Head of caudate nucleus (tissue), 42 donors: ENCODE measurements at regions not wholly inside any gene's neighbourhood (a gene's known extent, or its start where the extent isn't known, plus 50 kb on each side); places are given as distances from the start of the nearest gene placed in this dataset.
"Not testable (repeated sequence)": the region's sequence is repeated elsewhere in the genome, so short reads cannot be mapped to it uniquely, and the experiment has no call there.

Experiments used
- DNase-seq, 42 donors: peaks; one replicate each; pipeline versions ENCODE4 v3.0.0 to v3.0.0-alpha.2; 2020 to 2021; ENCODE audit warnings: mixed read lengths in 7 of 42
- intact Hi-C: fragments of 100-400 bp; cut with DNase I; formaldehyde crosslinking; loops from one replicate; pipeline ENCODE4 v1.15.0; 2022

GRCh38 chr7:124647630-124648306, 117.8 kb downstream of the GPR37 start:
- intact Hi-C loops: loop anchor here (10.0 kb wide), 1 partner anchor 117 kb away; the partner anchor contains the start of gene GPR37
- no peak for DNase-seq

DNA sequence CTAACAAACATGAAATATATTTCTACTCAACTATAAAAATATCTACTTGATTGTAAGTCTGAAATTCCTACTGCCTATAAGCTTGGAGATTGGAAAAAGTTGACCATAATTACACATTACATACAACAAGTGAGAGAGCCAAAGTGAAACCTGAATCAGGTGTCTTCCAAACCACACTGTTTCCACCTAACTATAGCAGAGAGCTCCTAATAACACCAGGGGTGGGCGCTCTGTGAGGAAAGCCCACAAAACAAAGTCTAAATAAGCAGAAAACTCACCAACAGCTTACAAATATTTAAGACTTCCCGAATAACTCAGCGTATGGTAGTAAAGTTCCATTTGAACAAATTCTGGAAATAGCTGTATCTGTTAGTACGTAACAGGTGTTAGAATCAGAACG, 119.9 kb downstream of the GPR37 start:
- DNase-seq: no peak
- intact Hi-C loops: loop anchor here (10.0 kb wide), 1 partner anchor 119 kb away; the partner anchor contains the start of gene GPR37

- DNase-seq: peak in 9 of 42 donors; percentile 8 to 68 (median 30)
- intact Hi-C loops: loop anchor here (10.0 kb wide), 1 partner anchor 121 kb away; the partner anchor contains the start of gene GPR37
Observed at GRCh38 chr7:124643311-124643811, 122.2 kb downstream of the GPR37 start.

DNA sequence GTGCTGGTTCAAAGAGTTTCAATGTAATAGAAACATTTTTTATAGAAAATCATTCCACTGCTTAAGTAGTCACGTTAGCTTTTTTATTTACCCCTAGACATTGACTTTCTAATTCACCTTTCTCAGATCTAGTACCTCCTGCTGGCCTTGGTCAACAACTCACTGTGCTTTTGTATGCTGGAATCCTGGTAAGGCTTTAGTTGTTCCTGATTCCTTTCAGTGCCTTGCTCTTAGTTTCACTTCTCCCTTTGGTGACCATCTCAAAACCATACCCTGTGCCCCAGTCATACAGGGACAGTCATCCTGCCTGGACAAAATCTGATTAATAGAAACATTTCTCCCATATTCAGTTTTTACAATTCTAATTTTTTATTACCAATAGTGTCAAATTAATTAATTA, 130.2 kb downstream of the GPR37 start:
- intact Hi-C loops: no loop called here
- no peak for DNase-seq

DNA sequence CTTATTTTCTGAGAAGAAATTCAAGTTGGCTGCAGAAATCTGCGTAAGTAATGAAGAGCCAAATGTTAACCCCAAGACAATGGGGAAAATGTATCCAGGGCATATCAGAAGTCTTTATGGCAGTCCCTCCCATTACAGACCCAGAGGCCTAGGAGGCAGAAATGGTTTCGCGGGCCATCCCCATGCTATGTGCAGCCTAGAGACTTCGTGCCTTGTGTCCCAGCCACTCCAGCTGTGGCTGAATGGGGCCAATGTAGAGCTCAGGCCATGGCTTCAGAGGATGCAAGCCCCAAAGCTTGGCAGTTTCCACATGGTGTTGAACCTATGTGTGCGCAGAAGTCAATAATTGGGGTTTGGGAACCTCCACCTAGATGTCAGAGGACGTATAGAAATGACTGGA, 131.9 kb downstream of the GPR37 start:
- intact Hi-C loops: no loop called here
- no peak for DNase-seq

DNA sequence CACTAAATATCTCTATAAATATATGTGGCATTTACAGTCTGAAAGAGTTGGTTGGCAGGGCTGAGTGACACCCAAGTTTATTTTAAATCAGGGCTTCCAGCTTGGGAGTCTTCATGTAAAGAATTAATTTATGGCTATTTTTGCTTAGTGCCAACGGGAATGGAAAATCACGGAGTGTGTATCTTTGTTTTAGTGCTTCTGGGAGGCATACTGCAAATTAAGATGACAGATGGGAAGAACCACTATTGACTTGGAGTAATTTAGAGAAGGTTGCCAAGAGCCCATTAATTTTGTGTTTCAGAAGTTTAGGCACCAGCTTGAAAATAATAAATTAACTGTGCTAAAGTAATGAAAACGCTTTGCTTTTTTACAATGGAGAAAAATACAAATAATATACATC, 135.2 kb downstream of the GPR37 start:
- intact Hi-C loops: no loop called here
- no peak for DNase-seq

GRCh38 chr7:124618871-124619270, 146.7 kb downstream of the GPR37 start:
- intact Hi-C loops: no loop called here
- DNase-seq: no peak

- intact Hi-C loops, DNase-seq: not testable (repeated sequence)
Observed at GRCh38 chr7:124618051-124618450, 147.5 kb downstream of the GPR37 start.

GRCh38 chr7:124603066-124603465, 162.5 kb downstream of the GPR37 start:
- DNase-seq: no peak
- intact Hi-C loops: no loop called here

- intact Hi-C loops: no loop called here
- DNase-seq: no peak
Observed at GRCh38 chr7:124597509-124597908, 168.1 kb downstream of the GPR37 start.

GRCh38 chr7:124596881-124597280, 168.7 kb downstream of the GPR37 start:
- intact Hi-C loops: no loop called here
- DNase-seq: no peak

- no peak for DNase-seq
Observed at GRCh38 chr7:124590814-124591213, 174.8 kb downstream of the GPR37 start.

GRCh38 chr7:124577256-124577655, 188.3 kb downstream of the GPR37 start:
- intact Hi-C loops: no loop called here
- no peak for DNase-seq

More at GRCh38 chr7:124590814-124591213, 174.8 kb downstream of the GPR37 start:
- intact Hi-C loops: no loop called here

- DNase-seq: no peak
- intact Hi-C loops: no loop called here
Observed at GRCh38 chr7:124575176-124575575, 190.4 kb downstream of the GPR37 start.

DNA sequence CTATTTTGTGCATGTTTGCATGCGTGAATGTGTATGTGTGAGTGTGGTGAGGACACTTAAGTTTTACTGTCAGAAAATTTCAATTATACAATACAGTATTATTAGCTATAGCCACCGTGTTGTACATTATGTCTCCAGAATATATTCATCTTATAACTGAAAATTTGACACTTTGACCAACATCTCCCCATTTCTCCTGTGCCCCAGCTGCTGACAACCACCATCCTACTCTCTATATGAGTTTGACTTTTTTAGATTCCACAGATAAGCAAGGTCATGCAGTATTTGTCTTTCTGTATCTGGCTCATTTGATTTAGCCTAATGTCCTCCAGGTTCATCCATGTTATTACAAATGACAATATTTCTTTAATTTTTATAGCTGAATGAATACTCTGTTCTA, 195.0 kb downstream of the GPR37 start:
- no peak for DNase-seq
- intact Hi-C loops: no loop called here

DNA sequence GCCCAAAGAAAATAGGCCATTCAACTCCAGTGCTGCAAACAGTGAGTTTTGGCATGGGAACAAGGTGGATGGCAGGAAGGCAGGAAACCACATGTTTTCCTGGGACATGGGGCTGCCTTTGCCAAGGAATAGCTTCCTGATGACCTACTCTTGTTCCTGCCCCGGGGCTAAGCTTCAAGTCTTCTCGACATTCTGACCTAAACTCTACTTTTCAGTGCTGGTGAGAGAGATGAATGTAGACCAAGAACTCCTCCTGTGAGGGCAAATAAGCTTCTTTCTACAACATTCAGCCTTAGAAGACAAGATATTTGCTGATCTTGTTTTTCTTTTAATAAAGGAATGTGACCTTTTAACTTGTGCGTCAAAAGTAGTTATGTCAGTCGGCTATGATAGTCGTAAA, 199.0 kb downstream of the GPR37 start:
- peak in 3 of 42 donors; percentile 10 to 37 (median 21) for DNase-seq
- intact Hi-C loops: no loop called here

DNA sequence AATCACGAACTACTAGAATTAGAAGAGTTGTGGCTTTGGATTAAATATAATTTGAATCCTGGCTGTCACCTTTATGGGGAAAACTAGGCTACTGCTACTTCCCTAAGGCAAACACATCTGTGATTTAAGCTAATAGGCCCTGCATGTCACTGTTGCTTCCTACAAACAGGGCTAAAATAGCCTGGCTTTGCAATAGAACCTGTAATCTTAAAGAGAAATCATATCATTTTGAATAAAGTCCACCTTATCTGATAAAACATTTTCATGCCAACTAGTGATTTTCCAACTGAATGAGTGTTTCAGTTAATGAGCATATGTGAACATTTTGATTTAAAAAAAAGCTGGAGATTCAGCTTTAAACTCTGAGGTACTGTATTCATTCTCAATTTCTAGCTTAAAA, 208.0 kb downstream of the GPR37 start:
- intact Hi-C loops: no loop called here
- no peak for DNase-seq

DNA sequence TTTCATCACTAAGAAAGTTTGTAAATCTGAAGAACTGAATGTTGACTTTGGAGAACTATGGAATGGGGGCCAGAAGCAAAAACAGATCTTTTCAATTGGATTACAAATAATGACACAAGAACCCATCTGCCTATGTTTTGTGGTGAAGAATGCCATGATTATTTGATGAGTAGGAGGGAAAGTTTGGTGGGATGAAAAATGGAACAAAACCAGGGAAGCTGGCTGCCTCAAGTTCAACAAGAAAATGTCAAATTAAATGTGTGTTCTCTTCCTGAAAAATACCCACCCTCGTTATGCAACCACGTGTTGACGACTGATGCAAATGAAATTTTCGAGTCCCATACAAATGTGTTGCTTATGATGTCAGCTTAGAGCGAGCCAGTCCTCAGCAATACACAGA, 208.5 kb downstream of the GPR37 start:
- DNase-seq: no peak
- intact Hi-C loops: no loop called here

DNA sequence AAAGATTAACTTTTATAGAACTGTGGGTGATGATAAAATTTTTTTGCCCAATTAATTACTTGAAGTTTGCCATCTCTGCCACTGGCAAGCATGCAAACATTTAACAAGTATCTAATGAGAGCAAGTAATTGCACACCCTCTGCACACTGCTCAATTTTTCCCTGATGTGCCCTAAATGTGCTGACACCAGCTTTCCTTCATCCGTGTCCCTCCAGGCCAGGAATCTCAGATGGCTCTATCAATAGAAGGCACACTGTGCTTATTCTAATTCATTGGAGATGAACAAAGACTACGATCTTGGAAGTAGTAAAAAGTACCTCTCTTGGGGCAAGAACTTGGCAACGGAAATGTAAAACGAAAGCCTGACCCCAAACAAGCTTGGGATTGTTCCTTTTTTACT, 212.1 kb downstream of the GPR37 start:
- intact Hi-C loops: no loop called here
- DNase-seq: no peak

GRCh38 chr7:124552217-124552616, 213.4 kb downstream of the GPR37 start:
- no peak for DNase-seq
- intact Hi-C loops: no loop called here

GRCh38 chr7:124550036-124550435, 215.6 kb downstream of the GPR37 start:
- peak in 1 of 42 donors; percentile 1 for DNase-seq
- intact Hi-C loops: no loop called here
